HG02678 (cell line): ENCODE measurements at regions not wholly inside any gene's neighbourhood (a gene's known extent, or its start where the extent isn't known, plus 50 kb on each side); places are given as distances from the start of the nearest gene placed in this dataset.

ENCODE experiments used
- ATAC-seq: cut with Tn5 transposase; IDR thresholded peaks from one replicate; pipeline ENCODE4 v1.9.1; 2021; ENCODE audit warnings: mild to moderate bottlenecking, moderate library complexity; ENCODE audit not compliant: unreplicated experiment

DNA sequence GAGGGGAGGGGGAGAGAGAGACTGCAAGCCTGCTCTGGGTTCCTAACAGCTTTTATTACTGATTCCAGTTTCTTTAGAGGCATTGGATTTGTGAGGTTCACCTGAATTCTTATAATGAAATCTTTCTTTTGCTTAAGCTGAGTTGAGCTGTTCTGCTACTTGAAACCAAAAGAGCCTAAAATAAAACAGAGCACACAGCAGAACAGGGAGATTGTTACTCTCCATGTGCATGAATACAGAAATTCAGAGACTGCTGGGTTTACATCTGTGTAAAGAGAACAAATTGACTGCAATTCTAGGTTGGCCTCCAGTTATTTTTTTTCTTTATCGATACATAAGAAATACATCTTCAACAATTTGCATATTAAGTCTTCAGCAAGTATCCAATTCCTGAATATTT is 168.8 kb upstream of the NRIP1 start:
- ATAC-seq, result no peak

DNA sequence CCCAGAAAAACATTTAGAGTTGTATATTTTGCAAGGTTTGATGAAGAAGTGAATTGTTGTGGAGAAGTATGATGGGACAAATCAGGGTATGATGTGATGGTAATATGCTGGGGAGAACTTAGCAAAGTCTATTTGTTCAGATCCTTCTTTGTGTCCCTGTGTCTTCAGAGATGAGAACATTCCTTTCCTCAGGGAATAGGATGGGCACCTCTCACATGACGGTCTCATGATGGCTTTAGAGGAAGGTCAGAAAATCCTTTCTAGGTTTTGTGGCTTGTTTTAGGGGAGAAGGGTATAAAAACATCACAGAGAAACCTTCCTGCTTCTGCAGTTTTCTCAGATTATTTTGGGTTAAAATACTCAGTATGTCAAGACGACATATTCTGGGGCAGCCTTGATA is 171.3 kb upstream of the NRIP1 start:
- no peak for ATAC-seq

DNA sequence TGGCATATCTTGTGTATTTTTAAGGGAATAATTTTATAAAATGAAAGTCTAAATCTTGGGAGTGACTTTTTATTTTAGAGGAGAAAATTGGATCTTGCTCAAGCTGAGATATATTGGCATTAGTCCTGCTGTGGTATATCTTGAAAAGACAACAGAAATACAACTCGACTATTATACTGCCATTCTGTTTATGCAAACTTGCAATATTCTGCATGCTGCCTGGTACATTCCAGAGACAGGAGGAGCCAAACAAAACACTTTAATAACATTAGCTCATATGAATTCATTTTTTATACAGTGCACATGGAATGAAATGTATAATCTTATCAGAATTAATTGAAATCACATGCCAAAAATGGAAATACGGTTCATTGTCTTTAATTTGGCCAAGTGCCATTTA is 176.0 kb upstream of the NRIP1 start:
- ATAC-seq, result no peak

- no peak for ATAC-seq
These were observed 177.4 kb upstream of the NRIP1 start for GRCh38 chr21:15241997-15242736.

- no peak for ATAC-seq
These were observed 178.1 kb upstream of the NRIP1 start for GRCh38 chr21:15242906-15243305.

DNA sequence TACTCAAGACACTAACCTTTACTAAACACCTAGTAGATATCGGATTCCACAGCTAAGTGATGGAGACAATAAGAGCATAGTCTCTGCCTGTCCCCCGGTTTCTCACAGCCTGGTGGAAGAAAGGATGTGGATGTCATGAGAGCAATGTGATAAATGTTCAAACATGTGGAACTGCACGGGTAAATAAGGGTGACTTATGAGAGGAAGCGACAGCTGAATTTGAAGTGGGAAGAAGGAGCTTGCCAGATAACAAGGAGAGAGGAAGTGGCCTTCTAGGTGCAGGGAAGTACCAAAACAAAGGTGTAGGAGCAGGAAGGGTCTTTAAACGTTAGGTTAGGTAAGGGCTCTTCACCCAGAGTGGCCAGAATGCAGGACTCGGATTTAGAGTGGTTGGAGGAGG is 178.6 kb upstream of the NRIP1 start:
- no peak for ATAC-seq

DNA sequence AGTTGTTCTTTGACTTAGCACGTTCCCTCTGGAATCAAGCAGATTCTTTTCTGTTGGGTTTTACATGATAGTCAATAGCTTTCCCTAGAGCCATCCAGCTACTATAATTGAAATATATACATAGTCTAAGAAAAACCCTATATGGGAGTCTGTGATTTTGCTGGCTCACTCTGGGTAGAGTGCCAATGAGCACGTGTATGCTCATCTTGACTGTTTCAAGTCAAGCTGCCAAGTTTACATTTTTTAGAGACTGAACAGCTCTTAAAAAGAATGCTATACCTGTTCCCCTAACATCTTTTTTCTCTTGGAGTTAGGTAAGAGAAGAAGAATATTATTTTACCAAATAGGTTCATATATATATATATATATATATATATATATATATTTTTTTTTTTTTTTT is 182.8 kb upstream of the NRIP1 start:
- no peak for ATAC-seq

GRCh38 chr21:15249285-15249993 is 184.6 kb upstream of the NRIP1 start:
- ATAC-seq, result no peak

DNA sequence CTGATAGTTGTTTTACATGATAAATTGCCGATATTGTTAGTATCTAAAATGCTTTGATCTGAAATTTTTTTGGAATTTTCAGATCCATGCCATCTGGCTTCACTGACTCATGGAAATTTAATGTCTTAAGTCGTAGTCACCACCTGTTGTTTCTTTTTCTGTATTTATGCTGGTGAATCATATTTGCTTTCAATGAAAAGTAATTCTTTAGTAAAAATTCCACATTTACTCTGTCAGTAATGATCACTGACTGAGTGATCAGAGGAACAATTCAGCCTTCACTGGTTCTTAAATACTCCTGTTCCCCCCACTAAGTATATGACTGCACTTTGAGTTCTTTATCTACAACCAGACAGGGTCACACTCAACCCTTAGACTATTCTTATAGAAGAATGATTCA is 185.6 kb upstream of the NRIP1 start:
- no peak for ATAC-seq

- no peak for ATAC-seq
These were observed 187.6 kb upstream of the NRIP1 start for GRCh38 chr21:15252431-15252830.

GRCh38 chr21:15254111-15254510 is 189.3 kb upstream of the NRIP1 start:
- ATAC-seq, result no peak

DNA sequence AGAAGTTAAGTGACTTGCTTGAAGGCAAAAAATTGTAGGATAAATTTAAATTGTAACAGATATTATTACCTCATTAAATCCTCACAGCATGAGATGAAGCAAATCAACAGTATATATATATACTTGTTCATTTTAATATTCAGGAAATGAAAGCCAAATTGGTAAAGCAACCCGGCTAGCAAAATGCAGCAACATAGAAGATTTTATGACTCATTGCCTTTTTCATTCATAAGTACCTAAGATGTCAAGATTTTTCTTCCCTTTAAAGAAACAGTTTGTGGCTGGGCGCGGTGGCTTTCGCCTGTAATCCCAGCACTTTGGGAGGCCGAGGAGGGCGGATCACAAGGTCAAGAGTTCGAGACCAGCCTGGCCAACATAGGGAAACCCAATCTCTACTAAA is 190.5 kb upstream of the NRIP1 start:
- no peak for ATAC-seq

- ATAC-seq, result no peak
These were observed 191.0 kb upstream of the NRIP1 start for GRCh38 chr21:15255763-15256162.

DNA sequence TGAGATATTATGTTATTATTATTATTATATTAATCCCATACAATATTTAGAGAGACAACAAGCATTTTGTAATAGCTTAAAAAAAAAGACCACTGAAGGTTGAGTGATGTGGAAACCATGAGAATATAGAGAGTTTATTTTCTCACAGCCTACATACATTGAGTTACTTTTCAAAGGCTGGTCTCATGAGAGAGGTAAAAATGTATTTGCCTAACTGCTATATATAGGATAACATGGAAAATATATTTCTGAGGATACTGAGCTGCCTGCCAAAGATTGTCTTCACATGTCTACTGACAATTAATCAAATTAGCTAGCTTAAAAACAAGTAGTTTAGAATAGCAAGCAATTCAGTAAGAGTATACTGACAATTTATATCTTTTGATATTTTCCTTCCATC is 192.2 kb upstream of the NRIP1 start:
- ATAC-seq, result no peak

GRCh38 chr21:15257646-15258045 is 192.8 kb upstream of the NRIP1 start:
- no peak for ATAC-seq

DNA sequence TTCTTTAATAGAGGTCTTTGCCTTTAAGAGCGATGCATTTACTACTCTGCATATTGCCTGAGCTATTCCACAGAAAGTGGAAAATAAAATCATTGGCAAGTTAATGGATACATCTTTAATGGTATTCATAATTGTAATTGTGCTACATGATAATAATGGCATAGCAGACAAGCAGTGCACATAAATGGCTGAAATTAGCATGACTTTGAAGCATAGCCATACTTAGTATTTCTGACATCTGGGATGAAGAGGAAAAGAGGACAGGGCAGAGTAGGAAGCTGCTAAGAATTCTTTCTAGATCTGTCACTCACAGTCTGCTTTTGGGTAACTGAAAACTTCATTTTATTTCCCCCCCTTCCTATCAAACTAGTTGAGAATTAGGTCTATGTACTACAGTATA is 195.0 kb upstream of the NRIP1 start:
- ATAC-seq, result no peak

DNA sequence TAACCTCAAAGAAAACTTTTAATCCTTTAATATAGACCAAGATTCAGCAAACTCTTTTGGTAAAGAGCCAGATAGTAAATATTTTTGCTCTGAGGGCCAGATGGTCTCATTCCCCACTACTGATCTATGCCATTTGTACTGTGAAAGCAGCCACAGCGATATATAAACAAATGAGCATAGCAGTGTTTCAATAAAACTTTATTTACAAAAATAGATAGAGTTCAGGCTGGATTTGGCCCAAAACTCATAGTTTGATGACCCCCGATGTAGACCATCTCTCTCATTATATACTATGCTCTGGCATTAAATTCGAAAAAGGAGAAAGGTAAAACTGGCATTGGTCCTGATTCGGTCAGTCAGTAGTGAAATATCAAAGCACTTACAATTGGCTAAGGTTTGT is 195.8 kb upstream of the NRIP1 start:
- ATAC-seq, result no peak

DNA sequence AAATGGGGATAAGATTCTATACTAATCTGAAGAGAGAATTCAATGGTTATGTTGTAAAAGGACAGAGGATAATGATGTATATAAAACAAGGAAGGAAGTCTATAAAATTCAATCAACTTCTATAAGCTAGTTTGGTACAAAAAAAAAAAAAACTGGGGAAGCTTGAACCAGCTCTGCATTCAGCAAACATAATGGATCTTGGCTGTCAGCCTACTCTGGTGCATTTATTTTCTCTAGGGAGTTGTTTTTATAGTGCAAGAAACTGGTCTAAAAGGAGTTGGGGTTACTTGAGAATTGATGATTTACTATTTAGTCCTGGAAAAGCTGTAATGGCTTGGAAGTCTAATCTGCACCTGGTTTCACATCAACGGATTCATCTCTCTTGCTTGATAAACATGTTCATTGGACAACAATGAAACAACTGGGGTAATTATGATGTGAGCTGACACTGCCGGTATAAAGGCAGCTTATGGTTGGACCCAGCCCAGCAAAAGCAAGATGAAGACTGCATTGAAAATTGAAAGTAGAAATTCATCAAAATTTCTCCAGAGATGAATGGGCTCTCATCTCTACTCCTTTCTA is 199.4 kb upstream of the NRIP1 start:
- no peak for ATAC-seq

GRCh38 chr21:15272171-15272570 is 207.4 kb upstream of the NRIP1 start:
- ATAC-seq, result no peak

- no peak for ATAC-seq
These were observed 207.8 kb upstream of the NRIP1 start for GRCh38 chr21:15272591-15272990.

- no peak for ATAC-seq
These were observed 208.4 kb upstream of the NRIP1 start for GRCh38 chr21:15273244-15273643.
